H1 (cell line): ENCODE measurements at regions not wholly inside any gene's neighbourhood (a gene's known extent, or its start where the extent isn't known, plus 50 kb on each side); places are given as distances from the start of the nearest gene placed in this dataset.

ENCODE experiments used
- CEBPB ChIP-seq: IDR thresholded peaks from 2 replicates; pipeline ENCODE4 v1.6.1; 2012; ENCODE audit warnings: low read depth, low read length
- KDM4A ChIP-seq: IDR thresholded peaks from one replicate; pipeline ENCODE4 v1.7.1; 2012; ENCODE audit warnings: low read depth, mild to moderate bottlenecking, moderate library complexity, low read length, inconsistent platforms; ENCODE audit not compliant: severe bottlenecking
- MAX ChIP-seq: IDR thresholded peaks from 2 replicates; pipeline ENCODE4 v1.6.1; 2012; ENCODE audit warnings: inconsistent platforms
- SAP30 ChIP-seq: fragments of 300-600 bp; sonication (generic); IDR thresholded peaks from 2 replicates; pipeline ENCODE4 v1.7.1; 2012; ENCODE audit warnings: low read length, moderate library complexity, mild to moderate bottlenecking, inconsistent platforms; ENCODE audit not compliant: insufficient read depth, insufficient replicate concordance
- SUZ12 ChIP-seq: fragments of 200-600 bp; sonication (generic); IDR thresholded peaks from 2 replicates; pipeline ENCODE4 v1.6.1; 2012; ENCODE audit warnings: mild to moderate bottlenecking, inconsistent platforms, low read length, moderate library complexity, mixed read lengths

- TF ChIP-seq MAX (no peak), KDM4A (no peak), SAP30 (no peak), CEBPB (no peak), SUZ12 (no peak)
Measured at GRCh38 chr9:104988539-104988938, 60.6 kb upstream of the ABCA1 start (continued).
